DOHH2 (cell line): ENCODE measurements at regions not wholly inside any gene's neighbourhood (a gene's known extent, or its start where the extent isn't known, plus 50 kb on each side); places are given as distances from the start of the nearest gene placed in this dataset.

Experiments used
- H3F3A ChIP-seq: fragments of 200-600 bp; sonication (generic), shearing (Covaris generic); 2 replicates; pipeline ENCODE4 v1.6.0; 2016; ENCODE audit warnings: antibody characterized with exemption, mild to moderate bottlenecking; ENCODE audit not compliant: control insufficient read depth, insufficient read depth
- H3K27ac ChIP-seq: fragments of 200-600 bp; sonication (generic); 2 replicates; pipeline ENCODE4 v1.5.1; 2014; ENCODE audit warnings: low read depth, mild to moderate bottlenecking, low read length, moderate library complexity
- H3K27me3 ChIP-seq: fragments of 200-600 bp; sonication (generic); 2 replicates; pipeline ENCODE4 v1.6.1; 2014; ENCODE audit warnings: mild to moderate bottlenecking, low read length, mixed read lengths; ENCODE audit not compliant: control insufficient read depth
- H3K36me3 ChIP-seq: fragments of 200-600 bp; sonication (generic); 2 replicates; pipeline ENCODE4 v1.6.1; 2014; ENCODE audit warnings: mild to moderate bottlenecking, low read length, moderate library complexity, mixed read lengths; ENCODE audit not compliant: control insufficient read depth
- H3K4me1 ChIP-seq: fragments of 200-600 bp; sonication (generic); 2 replicates; pipeline ENCODE4 v1.6.1; 2014; ENCODE audit warnings: mild to moderate bottlenecking, low read length, mixed read lengths; ENCODE audit not compliant: control insufficient read depth
- H3K4me2 ChIP-seq: fragments of 200-600 bp; sonication (generic); 2 replicates; pipeline ENCODE4 v1.6.0; 2014; ENCODE audit warnings: mild to moderate bottlenecking, low read length, moderate library complexity
- H3K4me3 ChIP-seq: fragments of 200-600 bp; sonication (generic); 2 replicates; pipeline ENCODE4 v1.5.1; 2014; ENCODE audit warnings: mild to moderate bottlenecking, low read length, mixed read lengths
- H3K79me2 ChIP-seq: fragments of 200-600 bp; sonication (generic); 2 replicates; pipeline ENCODE4 v1.6.1; 2014; ENCODE audit warnings: mild to moderate bottlenecking, low read length, mixed read lengths; ENCODE audit not compliant: control insufficient read depth
- H3K9me2 ChIP-seq: fragments of 200-600 bp; sonication (generic); replicated peaks from 2 replicates; pipeline ENCODE4 v1.6.1; 2014; ENCODE audit warnings: mild to moderate bottlenecking, low read length, mixed read lengths; ENCODE audit not compliant: control insufficient read depth
- H3K9me3 ChIP-seq: fragments of 200-600 bp; sonication (generic); 2 replicates; pipeline ENCODE4 v1.6.1; 2014; ENCODE audit warnings: antibody characterized with exemption, low read length, mixed read lengths; ENCODE audit not compliant: control insufficient read depth, insufficient read depth
- H4K20me1 ChIP-seq: fragments of 200-600 bp; sonication (generic); 2 replicates; pipeline ENCODE4 v1.6.0; 2014; ENCODE audit warnings: low read depth, mild to moderate bottlenecking, antibody characterized with exemption, low read length, moderate library complexity; ENCODE audit not compliant: control insufficient read depth, insufficient read depth
- EZH2phosphoT487 ChIP-seq: fragments of 200-600 bp; sonication (generic); IDR thresholded peaks from 2 replicates; pipeline ENCODE4 v1.6.1; 2017; ENCODE audit warnings: borderline replicate concordance, mild to moderate bottlenecking, antibody characterized with exemption, low read length, moderate library complexity, mixed read lengths
- TF ChIP-seq, protein P1 (sequence below): fragments of 200-600 bp; sonication (generic); IDR thresholded peaks from one replicate; pipeline ENCODE4 v1.5.1; 2014; ENCODE audit warnings: antibody characterized with exemption, mild to moderate bottlenecking, low read depth, low read length; ENCODE audit not compliant: poor library complexity, severe bottlenecking

DNA sequence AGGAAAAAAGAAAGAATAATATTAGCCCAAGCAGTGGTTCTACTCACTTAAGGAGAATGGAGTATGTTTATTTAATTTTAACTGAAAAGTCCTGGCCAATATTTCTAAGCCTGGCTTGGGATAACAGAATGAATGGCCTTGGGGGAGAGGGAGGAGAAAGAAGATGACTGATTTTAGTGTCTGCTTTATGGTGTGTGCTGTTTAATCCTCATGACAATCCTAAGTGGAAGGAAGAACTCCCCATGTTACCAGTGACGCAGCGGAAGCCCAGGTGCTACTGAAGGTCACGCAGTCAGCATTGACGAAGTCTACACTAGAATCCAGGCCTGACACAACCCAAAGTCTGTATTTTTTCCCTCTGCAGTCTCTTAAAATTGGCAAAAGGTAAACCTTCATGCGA, 50.5 kb downstream of the PALM2AKAP2 start:
- H3K79me2 ChIP-seq = no peaks in the 10 kb centered on the region
- H3K4me3 ChIP-seq = no peak overlapping the region
- H3K27me3 ChIP-seq = peaks cover 8% of the 10 kb centered on the region
- no peaks in the 10 kb centered on the region for H3K36me3 ChIP-seq
- no peak overlapping the region for H3K27ac ChIP-seq
- no peaks in the 10 kb centered on the region for H3K4me1 ChIP-seq
- no peaks in the 10 kb centered on the region for H4K20me1 ChIP-seq
- no peaks in the 10 kb centered on the region for H3K9me3 ChIP-seq
- no peaks in the 10 kb centered on the region for H3K9me2 ChIP-seq
- H3F3A ChIP-seq = no peaks in the 10 kb centered on the region
- H3K4me2 ChIP-seq = no peak overlapping the region
- TF ChIP-seq EZH2phosphoT487 = no peak

DNA sequence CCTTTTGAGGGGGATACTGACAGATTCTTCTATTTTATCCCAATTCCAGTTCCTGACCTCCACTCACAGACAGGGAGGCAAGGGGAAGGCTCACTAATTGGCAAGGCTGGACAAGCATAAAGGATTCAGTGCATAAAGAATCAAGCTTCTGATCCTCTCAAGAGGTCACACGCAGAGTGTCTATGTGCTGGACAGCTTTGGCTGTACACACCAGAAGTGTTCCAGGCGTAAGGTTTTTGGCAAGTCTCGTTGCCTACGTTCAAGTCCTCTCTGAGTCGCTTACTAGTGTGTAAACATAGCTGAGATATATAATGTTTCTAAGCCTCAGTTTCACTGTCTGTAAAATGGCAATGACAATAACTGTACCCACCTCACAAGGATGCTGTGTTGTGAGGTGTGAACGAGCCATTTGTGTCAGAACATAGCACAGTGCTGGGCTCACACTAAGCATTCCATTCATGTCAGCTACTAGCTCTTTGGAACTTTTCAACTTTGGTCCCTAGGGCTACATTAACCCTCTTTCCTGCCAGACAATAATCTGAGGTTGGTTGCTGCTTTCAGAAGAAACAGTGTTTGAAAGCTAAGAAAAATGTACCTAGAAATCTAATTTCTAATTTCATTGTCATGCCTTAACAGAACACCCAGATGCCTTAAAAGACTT, 52.1 kb downstream of the PALM2AKAP2 start:
- peaks cover 8% of the 10 kb centered on the region for H3K27me3 ChIP-seq
- H3K9me3 ChIP-seq = no peaks in the 10 kb centered on the region
- no peak for TF ChIP-seq EZH2phosphoT487
- TF ChIP-seq, protein P1, sequence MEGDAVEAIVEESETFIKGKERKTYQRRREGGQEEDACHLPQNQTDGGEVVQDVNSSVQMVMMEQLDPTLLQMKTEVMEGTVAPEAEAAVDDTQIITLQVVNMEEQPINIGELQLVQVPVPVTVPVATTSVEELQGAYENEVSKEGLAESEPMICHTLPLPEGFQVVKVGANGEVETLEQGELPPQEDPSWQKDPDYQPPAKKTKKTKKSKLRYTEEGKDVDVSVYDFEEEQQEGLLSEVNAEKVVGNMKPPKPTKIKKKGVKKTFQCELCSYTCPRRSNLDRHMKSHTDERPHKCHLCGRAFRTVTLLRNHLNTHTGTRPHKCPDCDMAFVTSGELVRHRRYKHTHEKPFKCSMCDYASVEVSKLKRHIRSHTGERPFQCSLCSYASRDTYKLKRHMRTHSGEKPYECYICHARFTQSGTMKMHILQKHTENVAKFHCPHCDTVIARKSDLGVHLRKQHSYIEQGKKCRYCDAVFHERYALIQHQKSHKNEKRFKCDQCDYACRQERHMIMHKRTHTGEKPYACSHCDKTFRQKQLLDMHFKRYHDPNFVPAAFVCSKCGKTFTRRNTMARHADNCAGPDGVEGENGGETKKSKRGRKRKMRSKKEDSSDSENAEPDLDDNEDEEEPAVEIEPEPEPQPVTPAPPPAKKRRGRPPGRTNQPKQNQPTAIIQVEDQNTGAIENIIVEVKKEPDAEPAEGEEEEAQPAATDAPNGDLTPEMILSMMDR = no peak
- no peaks in the 10 kb centered on the region for H4K20me1 ChIP-seq
- no peaks in the 10 kb centered on the region for H3K9me2 ChIP-seq
- H3F3A ChIP-seq = no peaks in the 10 kb centered on the region
- no peaks in the 10 kb centered on the region for H3K36me3 ChIP-seq
- no peaks in the 10 kb centered on the region for H3K79me2 ChIP-seq
- H3K27ac ChIP-seq = no peak overlapping the region
- H3K4me2 ChIP-seq = no peak overlapping the region
- no peak overlapping the region for H3K4me3 ChIP-seq
- H3K4me1 ChIP-seq = no peaks in the 10 kb centered on the region

DNA sequence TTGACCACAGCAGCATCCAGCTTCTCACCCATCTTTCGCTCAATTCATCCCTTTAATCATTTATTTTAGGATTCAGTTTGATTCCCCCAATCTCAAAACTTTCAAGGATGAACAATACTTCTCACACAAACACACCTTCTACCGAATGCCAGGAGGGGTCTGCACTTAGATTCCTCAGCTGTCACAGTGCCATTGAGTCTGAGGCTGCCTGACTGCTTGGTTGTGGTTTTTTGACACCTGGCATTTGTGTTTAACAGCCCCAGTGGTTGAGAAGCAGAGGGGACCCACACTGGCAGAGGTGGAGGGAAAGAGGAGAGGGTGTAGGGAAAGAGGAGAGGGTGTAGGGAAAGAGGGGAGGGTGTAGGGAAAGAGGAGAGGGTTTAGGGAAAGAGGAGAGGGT, 54.9 kb downstream of the PALM2AKAP2 start:
- Histone ChIP-seq H3K4me1 (no peaks in the 10 kb centered on the region), H3K4me3 (no peak overlapping the region), H3K27me3 (peaks cover 8% of the 10 kb centered on the region), H3K9me3 (no peaks in the 10 kb centered on the region), H3K9me2 (no peaks in the 10 kb centered on the region), H3K4me2 (no peak overlapping the region), H3K27ac (no peak overlapping the region), H3K36me3 (no peaks in the 10 kb centered on the region), H3K79me2 (no peaks in the 10 kb centered on the region), H3F3A (no peaks in the 10 kb centered on the region), H4K20me1 (no peaks in the 10 kb centered on the region)
- no peak for TF ChIP-seq EZH2phosphoT487
- TF ChIP-seq, protein P1 = no peak

DNA sequence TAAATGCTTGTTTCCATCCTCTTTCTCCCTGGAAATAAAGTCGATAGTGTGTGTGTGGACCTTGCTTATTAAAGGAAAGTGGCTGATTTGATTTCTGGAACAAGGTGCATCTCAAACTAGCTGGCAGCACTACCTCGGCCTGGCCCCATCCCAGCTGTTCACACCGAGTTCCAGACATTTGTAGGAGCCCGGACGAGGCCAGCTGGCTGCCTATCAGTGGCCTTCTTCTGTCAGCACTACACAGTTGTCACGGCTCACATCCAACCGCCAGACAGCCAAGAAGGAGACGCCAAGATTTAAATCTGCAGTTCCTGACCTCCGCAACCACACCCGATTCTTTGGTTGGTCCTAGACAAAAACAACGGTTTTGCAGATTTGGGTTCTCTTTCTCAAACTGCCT, 63.6 kb downstream of the PALM2AKAP2 start:
- Histone ChIP-seq H3K4me1 (no peaks in the 10 kb centered on the region), H3K9me3 (no peaks in the 10 kb centered on the region), H3K27me3 (no peaks in the 10 kb centered on the region; the same call in 1 of the 2 replicates), H3K36me3 (no peaks in the 10 kb centered on the region), H3F3A (no peaks in the 10 kb centered on the region), H3K79me2 (no peaks in the 10 kb centered on the region), H4K20me1 (no peaks in the 10 kb centered on the region), H3K27ac (no peak overlapping the region), H3K9me2 (no peaks in the 10 kb centered on the region), H3K4me2 (no peak overlapping the region), H3K4me3 (no peak overlapping the region)
- TF ChIP-seq, protein P1 = no peak
- TF ChIP-seq EZH2phosphoT487 = no peak
